HEK293 (cell line): ENCODE measurements at regions not wholly inside any gene's neighbourhood (a gene's known extent, or its start where the extent isn't known, plus 50 kb on each side); places are given as distances from the start of the nearest gene placed in this dataset.

ENCODE experiments used
- CTCF ChIP-seq: fragments of 450-650 bp; formaldehyde crosslinking; IDR thresholded peaks from 2 replicates; pipeline ENCODE4 v1.5.1; 2016; ENCODE audit warnings: missing biosample characterization, missing genetic modification characterization
- KLF10 ChIP-seq: fragments of 450-650 bp; IDR thresholded peaks from 2 replicates; pipeline ENCODE4 v1.5.1; 2018; ENCODE audit warnings: missing biosample characterization, mild to moderate bottlenecking, missing genetic modification characterization
- PBX3 ChIP-seq: sonication (generic); formaldehyde crosslinking; IDR thresholded peaks from 2 replicates; pipeline ENCODE4 v1.8.1; 2022; ENCODE audit warnings: mild to moderate bottlenecking, moderate library complexity, missing genetic modification reagents
- REST ChIP-seq: fragments of 450-650 bp; formaldehyde crosslinking; IDR thresholded peaks from 2 replicates; pipeline ENCODE4 v1.5.1; 2016; ENCODE audit warnings: missing biosample characterization, missing genetic modification characterization
- SP7 ChIP-seq: fragments of 450-650 bp; formaldehyde crosslinking; IDR thresholded peaks from 2 replicates; pipeline ENCODE4 v1.5.1; 2016; ENCODE audit warnings: missing biosample characterization, missing genetic modification characterization
- ZFP41 ChIP-seq: fragments of 450-650 bp; formaldehyde crosslinking; IDR thresholded peaks from 2 replicates; pipeline ENCODE4 v1.5.1; 2016; ENCODE audit warnings: missing biosample characterization, missing genetic modification characterization, borderline replicate concordance
- ZNF121 ChIP-seq: fragments of 450-650 bp; formaldehyde crosslinking; IDR thresholded peaks from 2 replicates; pipeline ENCODE4 v1.5.1; 2016; ENCODE audit warnings: missing biosample characterization, missing genetic modification characterization
- ZNF138 ChIP-seq: fragments of 450-650 bp; formaldehyde crosslinking; IDR thresholded peaks from 2 replicates; pipeline ENCODE4 v1.5.1; 2016; ENCODE audit warnings: missing biosample characterization, missing genetic modification characterization, borderline replicate concordance
- ZNF175 ChIP-seq: fragments of 450-650 bp; formaldehyde crosslinking; IDR thresholded peaks from 2 replicates; pipeline ENCODE4 v1.5.1; 2016; ENCODE audit warnings: missing biosample characterization, missing genetic modification characterization
- ZNF24 ChIP-seq: fragments of 450-650 bp; formaldehyde crosslinking; IDR thresholded peaks from 2 replicates; pipeline ENCODE4 v1.5.1; 2016; ENCODE audit warnings: missing biosample characterization, missing genetic modification characterization
- ZNF596 ChIP-seq: fragments of 450-650 bp; IDR thresholded peaks from 2 replicates; pipeline ENCODE4 v1.5.0; 2018; ENCODE audit warnings: missing biosample characterization, mild to moderate bottlenecking, missing genetic modification characterization, moderate library complexity
- ZNF704 ChIP-seq: fragments of 450-650 bp; formaldehyde crosslinking; IDR thresholded peaks from 2 replicates; pipeline ENCODE4 v1.5.1; 2016; ENCODE audit warnings: missing biosample characterization, missing genetic modification characterization

GRCh38 chr13:85503797-85504196 is 295.4 kb downstream of the SLITRK6 start:
- TF ChIP-seq ZFP41 (tag by site-specific recombination), result no peak
- no peak for TF ChIP-seq CTCF (tag by site-specific recombination)
- no peak for TF ChIP-seq ZNF704 (tag by site-specific recombination)
- no peak for TF ChIP-seq SP7 (tag by site-specific recombination)
- TF ChIP-seq ZNF121 (tag by site-specific recombination), result no peak
- TF ChIP-seq ZNF24 (tag by site-specific recombination), result no peak
- TF ChIP-seq ZNF138 (tag by site-specific recombination), result no peak
- no peak for TF ChIP-seq ZNF175 (tag by site-specific recombination)
- no peak for TF ChIP-seq ZNF596 (tag by site-specific recombination)
- TF ChIP-seq KLF10, result no peak
- TF ChIP-seq REST, result no peak
- no peak for TF ChIP-seq PBX3 (CRISPR knock-in tag)
